ENCODE measurements at regions not wholly inside any gene's neighbourhood (a gene's known extent, or its start where the extent isn't known, plus 50 kb on each side); places are given as distances from the start of the nearest gene placed in this dataset.

DNA sequence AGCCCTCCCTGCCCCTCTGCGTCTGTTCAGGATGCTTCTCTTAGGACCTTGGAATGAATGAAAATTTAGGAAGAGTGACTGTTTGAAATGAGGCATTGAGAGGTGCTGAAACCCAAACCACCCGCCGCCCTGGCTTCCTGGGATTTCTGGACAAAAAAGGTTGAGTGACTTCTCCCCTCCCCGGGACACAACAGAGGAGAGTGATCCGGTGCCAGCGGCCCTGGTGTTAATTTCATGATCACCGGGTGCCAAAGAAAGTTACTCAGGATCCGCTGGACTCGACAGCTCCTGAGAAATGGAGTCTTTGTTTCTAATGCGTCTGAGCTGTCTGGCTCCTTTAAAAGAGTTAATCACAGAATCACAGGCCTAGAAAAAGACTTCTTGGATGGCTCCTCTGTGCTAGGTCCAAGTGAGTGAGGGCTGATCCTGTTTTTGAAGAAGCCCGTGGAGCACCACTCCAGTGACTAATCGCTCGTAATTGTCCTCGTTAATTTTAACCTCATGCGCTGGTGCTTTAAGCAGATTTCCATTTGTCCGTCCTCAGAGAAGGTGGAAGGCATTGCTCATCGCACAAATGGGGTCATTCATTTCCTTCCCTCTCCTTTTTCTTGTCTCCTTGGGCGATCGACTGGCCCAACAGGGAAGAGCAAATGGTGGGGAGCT, 144.4 kb upstream of the ZFHX3 start:
- TF ChIP-seq POLR2A (IDR thresholded peaks at IDR 0.05; ENCODE audit: low read depth, low read length) (no peak), TAF1 (IDR thresholded peaks at IDR 0.05; ENCODE audit: borderline replicate concordance, low read depth, low read length) (no peak), POLR2AphosphoS5 (IDR thresholded peaks at IDR 0.05; ENCODE audit: low read depth, low read length) (no peak)
